H9 (cell line): ENCODE measurements at regions not wholly inside any gene's neighbourhood (a gene's known extent, or its start where the extent isn't known, plus 50 kb on each side); places are given as distances from the start of the nearest gene placed in this dataset.

Source experiments
- DNase-seq: peaks from one replicate; pipeline ENCODE4 v3.0.0-alpha.2; 2017
- H2AFZ ChIP-seq: one replicate; pipeline ENCODE4 v1.6.1; 2013; ENCODE audit warnings: mild to moderate bottlenecking, low read length, control low read depth, moderate library complexity
- H2AK5ac ChIP-seq: 2 replicates; pipeline ENCODE4 v1.6.1; 2013; ENCODE audit warnings: low read length, control low read depth, mixed read lengths; ENCODE audit not compliant: insufficient read length
- H2BK120ac ChIP-seq: one replicate; pipeline ENCODE4 v1.6.1; 2013; ENCODE audit warnings: low read depth, mild to moderate bottlenecking, low read length, control low read depth, inconsistent platforms; ENCODE audit not compliant: poor library complexity, severe bottlenecking
- H2BK12ac ChIP-seq: 2 replicates; pipeline ENCODE4 v1.6.1; 2013; ENCODE audit warnings: low read length, control low read depth, mixed read lengths, low read depth; ENCODE audit not compliant: insufficient read length
- H2BK15ac ChIP-seq: 2 replicates; pipeline ENCODE4 v1.6.1; 2013; ENCODE audit warnings: low read depth, low read length, control low read depth
- H2BK20ac ChIP-seq: one replicate; pipeline ENCODE4 v1.6.1; 2013; ENCODE audit warnings: low read depth, mild to moderate bottlenecking, low read length, control low read depth, inconsistent platforms; ENCODE audit not compliant: poor library complexity, severe bottlenecking
- H2BK5ac ChIP-seq: 2 replicates; pipeline ENCODE4 v1.6.1; 2013; ENCODE audit warnings: low read length, control low read depth, mixed read lengths; ENCODE audit not compliant: insufficient read length
- H3K14ac ChIP-seq: 2 replicates; pipeline ENCODE4 v1.6.1; 2013; ENCODE audit warnings: low read length, control low read depth; ENCODE audit not compliant: insufficient read depth
- H3K18ac ChIP-seq: 2 replicates; pipeline ENCODE4 v1.6.1; 2013; ENCODE audit warnings: low read depth, mild to moderate bottlenecking, mixed read lengths, low read length, control low read depth; ENCODE audit not compliant: insufficient read length
- H3K23ac ChIP-seq: 2 replicates; pipeline ENCODE4 v1.6.1; 2013; ENCODE audit warnings: low read length, control low read depth, mixed read lengths, low read depth; ENCODE audit not compliant: insufficient read length
- H3K23me2 ChIP-seq: 2 replicates; pipeline ENCODE4 v1.6.1; 2013; ENCODE audit warnings: low read depth, mild to moderate bottlenecking, mixed read lengths, low read length, control low read depth; ENCODE audit not compliant: insufficient read length, poor library complexity, severe bottlenecking
- H3K27ac ChIP-seq: 2 replicates; pipeline ENCODE4 v1.5.1; 2013; ENCODE audit warnings: low read length, control low read depth, mixed read lengths, low read depth; ENCODE audit not compliant: insufficient read length
- H3K27me3 ChIP-seq: 2 replicates; pipeline ENCODE4 v1.6.1; 2013; ENCODE audit warnings: low read length, control low read depth, inconsistent platforms; ENCODE audit not compliant: insufficient read depth
- H3K4ac ChIP-seq: 2 replicates; pipeline ENCODE4 v1.6.1; 2013; ENCODE audit warnings: low read depth, mild to moderate bottlenecking, control low read depth, inconsistent platforms, low read length, moderate library complexity
- H3K4me1 ChIP-seq: 2 replicates; pipeline ENCODE4 v1.6.1; 2013; ENCODE audit warnings: low read length, control low read depth, inconsistent platforms; ENCODE audit not compliant: insufficient read depth
- H3K4me2 ChIP-seq: 2 replicates; pipeline ENCODE4 v1.6.1; 2013; ENCODE audit warnings: low read length, control low read depth, mixed read lengths; ENCODE audit not compliant: insufficient read length, insufficient read depth
- H3K56ac ChIP-seq: 2 replicates; pipeline ENCODE4 v1.6.1; 2013; ENCODE audit warnings: low read depth, mild to moderate bottlenecking, mixed read lengths, low read length, control low read depth; ENCODE audit not compliant: insufficient read length
- H3K79me1 ChIP-seq: 2 replicates; pipeline ENCODE4 v1.6.1; 2013; ENCODE audit warnings: low read depth, mild to moderate bottlenecking, moderate library complexity, low read length, control low read depth, inconsistent platforms; ENCODE audit not compliant: insufficient read depth, poor library complexity, severe bottlenecking
- H3K79me2 ChIP-seq: 2 replicates; pipeline ENCODE4 v1.6.1; 2013; ENCODE audit warnings: low read length, control low read depth, inconsistent platforms; ENCODE audit not compliant: insufficient read depth
- H3K9ac ChIP-seq: 2 replicates; pipeline ENCODE4 v1.6.1; 2013; ENCODE audit warnings: low read length, control low read depth, mixed read lengths; ENCODE audit not compliant: insufficient read length; ENCODE audit errors: extremely low read depth
- H3K9me3 ChIP-seq: one replicate; pipeline ENCODE4 v1.6.1; 2013; ENCODE audit warnings: low read depth, low read length, inconsistent platforms; ENCODE audit not compliant: control insufficient read depth
- H3T11ph ChIP-seq: one replicate; pipeline ENCODE4 v1.6.1; 2013; ENCODE audit warnings: mild to moderate bottlenecking, low read length, control low read depth, inconsistent platforms
- H4K20me1 ChIP-seq: one replicate; pipeline ENCODE4 v1.6.1; 2013; ENCODE audit not compliant: control insufficient read depth, insufficient read length, insufficient read depth
- H4K5ac ChIP-seq: 2 replicates; pipeline ENCODE4 v1.6.1; 2013; ENCODE audit warnings: low read depth, mild to moderate bottlenecking, mixed read lengths, low read length, control low read depth; ENCODE audit not compliant: insufficient read length
- H4K8ac ChIP-seq: replicated peaks from 2 replicates; pipeline ENCODE4 v1.6.1; 2013; ENCODE audit warnings: low read length, control low read depth, mixed read lengths, low read depth; ENCODE audit not compliant: insufficient read length
- H4K91ac ChIP-seq: 2 replicates; pipeline ENCODE4 v1.6.1; 2013; ENCODE audit warnings: low read depth, mild to moderate bottlenecking, moderate library complexity, mixed read lengths, low read length, control low read depth; ENCODE audit not compliant: insufficient read length
- H3K27ac Mint-ChIP-seq, 3 experiments: 2 replicates in 2 of 3; 3 replicates in 1 of 3; pipeline ENCODE4 v1.8.0; 2020 to 2021; ENCODE audit warnings: mixed read lengths in 3 of 3, mild to moderate bottlenecking in 1 of 3, moderate library complexity in 1 of 3
- H3K27me3 Mint-ChIP-seq: 2 replicates; pipeline ENCODE4 v1.8.0; 2021; ENCODE audit warnings: low read depth, mild to moderate bottlenecking, moderate library complexity, mixed read lengths
- H3K36me3 Mint-ChIP-seq, 3 experiments: 2 replicates in 2 of 3; 3 replicates in 1 of 3; pipeline ENCODE4 v1.8.0; 2020 to 2021; ENCODE audit warnings: low read depth in 3 of 3, mixed read lengths in 3 of 3; ENCODE audit not compliant: insufficient read depth in 1 of 3
- H3K4me1 Mint-ChIP-seq, 2 experiments: 2 replicates each; pipeline ENCODE4 v1.8.0; 2020; ENCODE audit warnings: mixed read lengths in 2 of 2
- H3K4me3 Mint-ChIP-seq, 2 experiments: 2 replicates in 1 of 2; 3 replicates in 1 of 2; pipeline ENCODE4 v1.8.0; 2020 to 2021; ENCODE audit warnings: mild to moderate bottlenecking in 2 of 2, mixed read lengths in 2 of 2, moderate library complexity in 1 of 2
- H3K9me3 Mint-ChIP-seq, 2 experiments: 2 replicates in 1 of 2; 3 replicates in 1 of 2; pipeline ENCODE4 v1.8.0; 2020; ENCODE audit warnings: mild to moderate bottlenecking in 2 of 2, mixed read lengths in 2 of 2, moderate library complexity in 1 of 2
- WGBS: extraction: QIAGEN DNeasy Blood & Tissue Kit; methylation state at CpG from one replicate; pipeline ENCODE4 v1.1.7; 2013; ENCODE audit warnings: missing lambda C conversion rate, low lambda C conversion rate, mixed read lengths; ENCODE audit not compliant: insufficient read length; ENCODE audit errors: extremely low coverage; 5-methylcytosine and 5-hydroxymethylcytosine counted together
- TF ChIP-seq, protein P1 (sequence below): fragments of 200-600 bp; sonication (generic); conservative IDR thresholded peaks from 3 replicates; pipeline ENCODE4 v1.8.0; 2021; ENCODE audit warnings: antibody characterized with exemption, mild to moderate bottlenecking

DNA sequence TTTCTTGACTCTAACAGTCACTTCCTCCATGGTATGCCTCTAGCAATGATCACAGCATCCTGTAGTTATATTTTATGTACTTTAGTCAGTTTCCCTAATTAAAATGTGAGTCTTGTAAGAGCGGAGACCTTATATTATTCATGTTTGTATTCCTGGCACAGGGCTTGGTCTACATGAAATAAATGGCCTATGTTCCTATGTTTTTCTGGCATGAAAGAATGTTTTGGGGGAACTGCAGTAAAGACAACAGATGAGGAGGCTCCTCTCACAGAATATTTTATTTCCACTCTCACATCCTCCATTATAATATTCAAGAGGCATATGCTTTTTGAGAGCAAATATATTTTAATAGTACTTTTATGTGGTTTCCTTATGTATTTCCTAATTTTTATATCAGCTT, 429.8 kb upstream of the PDE3A start:
- H2AK5ac ChIP-seq: no peak overlapping the region
- no peak for DNase-seq
- no peak overlapping the region for H2BK20ac ChIP-seq
- H3K4ac ChIP-seq: no peak overlapping the region
- no peaks in the 10 kb centered on the region for H3K27me3 Mint-ChIP-seq
- no peaks in the 10 kb centered on the region for H3K36me3 Mint-ChIP-seq
- H3K27me3 ChIP-seq: no peaks in the 10 kb centered on the region
- H3K18ac ChIP-seq: no peak overlapping the region
- no peaks in the 10 kb centered on the region for H3K9me3 Mint-ChIP-seq
- no peak overlapping the region for H2BK12ac ChIP-seq
- H2BK120ac ChIP-seq: no peak overlapping the region
- no peak overlapping the region for H3K23ac ChIP-seq
- no peaks in the 10 kb centered on the region for H3K79me2 ChIP-seq
- H3K14ac ChIP-seq: no peak overlapping the region
- H3K56ac ChIP-seq: no peak overlapping the region
- no peak overlapping the region for H2BK5ac ChIP-seq
- no CpG with 5 or more reads among the region's 1 CpG for WGBS
- TF ChIP-seq, protein P1, sequence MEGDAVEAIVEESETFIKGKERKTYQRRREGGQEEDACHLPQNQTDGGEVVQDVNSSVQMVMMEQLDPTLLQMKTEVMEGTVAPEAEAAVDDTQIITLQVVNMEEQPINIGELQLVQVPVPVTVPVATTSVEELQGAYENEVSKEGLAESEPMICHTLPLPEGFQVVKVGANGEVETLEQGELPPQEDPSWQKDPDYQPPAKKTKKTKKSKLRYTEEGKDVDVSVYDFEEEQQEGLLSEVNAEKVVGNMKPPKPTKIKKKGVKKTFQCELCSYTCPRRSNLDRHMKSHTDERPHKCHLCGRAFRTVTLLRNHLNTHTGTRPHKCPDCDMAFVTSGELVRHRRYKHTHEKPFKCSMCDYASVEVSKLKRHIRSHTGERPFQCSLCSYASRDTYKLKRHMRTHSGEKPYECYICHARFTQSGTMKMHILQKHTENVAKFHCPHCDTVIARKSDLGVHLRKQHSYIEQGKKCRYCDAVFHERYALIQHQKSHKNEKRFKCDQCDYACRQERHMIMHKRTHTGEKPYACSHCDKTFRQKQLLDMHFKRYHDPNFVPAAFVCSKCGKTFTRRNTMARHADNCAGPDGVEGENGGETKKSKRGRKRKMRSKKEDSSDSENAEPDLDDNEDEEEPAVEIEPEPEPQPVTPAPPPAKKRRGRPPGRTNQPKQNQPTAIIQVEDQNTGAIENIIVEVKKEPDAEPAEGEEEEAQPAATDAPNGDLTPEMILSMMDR: no peak
- no peak overlapping the region for H3K27ac ChIP-seq
- H2BK15ac ChIP-seq: no peak overlapping the region
- H2AFZ ChIP-seq: no peak overlapping the region
- no peak overlapping the region for H3K27ac Mint-ChIP-seq
- no peak overlapping the region for H4K8ac ChIP-seq
- no peak overlapping the region for H3K4me2 ChIP-seq
- no peaks in the 10 kb centered on the region for H3K9me3 ChIP-seq
- H3K4me1 Mint-ChIP-seq: peaks cover 4 to 5% of the 10 kb centered on the region in 2 experiments; a peak in 1 of 4 replicates
- H3T11ph ChIP-seq: no peak overlapping the region
- H3K9ac ChIP-seq: no peak overlapping the region
- no peaks in the 10 kb centered on the region for H3K23me2 ChIP-seq
- no peaks in the 10 kb centered on the region for H4K20me1 ChIP-seq
- no peak overlapping the region for H4K5ac ChIP-seq
- no peaks in the 10 kb centered on the region for H3K4me1 ChIP-seq
- H3K4me3 Mint-ChIP-seq: no peak overlapping the region
- no peak overlapping the region for H4K91ac ChIP-seq
- H3K79me1 ChIP-seq: no peaks in the 10 kb centered on the region
